ENCODE measurements at regions not wholly inside any gene's neighbourhood (a gene's known extent, or its start where the extent isn't known, plus 50 kb on each side); places are given as distances from the start of the nearest gene placed in this dataset.

- TF ChIP-seq SMAD2 (IDR thresholded peaks at IDR 0.05; ENCODE audit: low read depth, low read length) (no peak), ZNF232 (CRISPR knock-in tag; IDR thresholded peaks at IDR 0.05) (no peak), HMGXB4 (CRISPR knock-in tag; IDR thresholded peaks at IDR 0.05) (no peak), ZBTB12 (CRISPR knock-in tag; IDR thresholded peaks at IDR 0.05) (no peak), ZNF717 (CRISPR knock-in tag; IDR thresholded peaks at IDR 0.05) (no peak), NFE2L1 (tag; IDR thresholded peaks at IDR 0.05; ENCODE audit: borderline replicate concordance, low read depth) (no peak), SRF (CRISPR knock-in tag; IDR thresholded peaks at IDR 0.05) (no peak), POLR2A (conservative IDR thresholded peaks at IDR 0.05) (no peak)
- TF ChIP-seq, protein P1, sequence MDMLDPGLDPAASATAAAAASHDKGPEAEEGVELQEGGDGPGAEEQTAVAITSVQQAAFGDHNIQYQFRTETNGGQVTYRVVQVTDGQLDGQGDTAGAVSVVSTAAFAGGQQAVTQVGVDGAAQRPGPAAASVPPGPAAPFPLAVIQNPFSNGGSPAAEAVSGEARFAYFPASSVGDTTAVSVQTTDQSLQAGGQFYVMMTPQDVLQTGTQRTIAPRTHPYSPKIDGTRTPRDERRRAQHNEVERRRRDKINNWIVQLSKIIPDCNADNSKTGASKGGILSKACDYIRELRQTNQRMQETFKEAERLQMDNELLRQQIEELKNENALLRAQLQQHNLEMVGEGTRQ (CRISPR knock-in tag; IDR thresholded peaks at IDR 0.05) = no peak
- TF ChIP-seq, protein P2, sequence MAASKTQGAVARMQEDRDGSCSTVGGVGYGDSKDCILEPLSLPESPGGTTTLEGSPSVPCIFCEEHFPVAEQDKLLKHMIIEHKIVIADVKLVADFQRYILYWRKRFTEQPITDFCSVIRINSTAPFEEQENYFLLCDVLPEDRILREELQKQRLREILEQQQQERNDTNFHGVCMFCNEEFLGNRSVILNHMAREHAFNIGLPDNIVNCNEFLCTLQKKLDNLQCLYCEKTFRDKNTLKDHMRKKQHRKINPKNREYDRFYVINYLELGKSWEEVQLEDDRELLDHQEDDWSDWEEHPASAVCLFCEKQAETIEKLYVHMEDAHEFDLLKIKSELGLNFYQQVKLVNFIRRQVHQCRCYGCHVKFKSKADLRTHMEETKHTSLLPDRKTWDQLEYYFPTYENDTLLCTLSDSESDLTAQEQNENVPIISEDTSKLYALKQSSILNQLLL (CRISPR knock-in tag; IDR thresholded peaks at IDR 0.05; ENCODE audit: borderline replicate concordance) = no peak
Observed at GRCh38 chr6:123127807-123128206, 131.8 kb downstream of the CLVS2 start.

All from K562 (cell line).